Renal pelvis (tissue), 1 donor: ENCODE measurements at regions not wholly inside any gene's neighbourhood (a gene's known extent, or its start where the extent isn't known, plus 50 kb on each side); places are given as distances from the start of the nearest gene placed in this dataset.
A peak's percentile ranks its signal among the peaks of the same experiment; 100 is the strongest.
"Not testable (repeated sequence)": the region's sequence is repeated elsewhere in the genome, so short reads cannot be mapped to it uniquely, and the experiment has no call there.

Experiments
- DNase-seq: peaks from one replicate; pipeline ENCODE4 v3.0.0-alpha.2; 2013

DNA sequence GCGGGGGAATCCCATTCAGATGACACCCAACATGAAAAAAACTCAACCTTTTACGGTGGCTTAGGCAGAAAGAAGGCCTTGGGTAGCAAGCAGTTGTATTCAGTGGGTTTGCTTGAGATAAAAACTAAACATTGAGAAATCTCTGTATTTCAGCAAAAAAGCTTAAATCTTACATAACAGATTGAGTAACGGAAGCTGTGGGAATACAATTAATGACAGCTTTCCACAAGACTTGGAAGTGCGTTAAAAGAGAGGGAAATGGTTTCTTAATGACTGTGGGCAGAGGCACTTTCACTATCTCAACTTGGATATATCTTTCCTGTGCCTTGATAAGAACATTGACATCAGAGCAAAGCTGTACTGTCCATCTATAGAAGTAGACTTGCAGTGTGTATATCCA lies 418.5 kb upstream of the HS3ST1 start:
- DNase-seq, result no peak

- DNase-seq, result no peak
These were observed 415.2 kb upstream of the HS3ST1 start for GRCh38 chr4:11843927-11844326.

DNA sequence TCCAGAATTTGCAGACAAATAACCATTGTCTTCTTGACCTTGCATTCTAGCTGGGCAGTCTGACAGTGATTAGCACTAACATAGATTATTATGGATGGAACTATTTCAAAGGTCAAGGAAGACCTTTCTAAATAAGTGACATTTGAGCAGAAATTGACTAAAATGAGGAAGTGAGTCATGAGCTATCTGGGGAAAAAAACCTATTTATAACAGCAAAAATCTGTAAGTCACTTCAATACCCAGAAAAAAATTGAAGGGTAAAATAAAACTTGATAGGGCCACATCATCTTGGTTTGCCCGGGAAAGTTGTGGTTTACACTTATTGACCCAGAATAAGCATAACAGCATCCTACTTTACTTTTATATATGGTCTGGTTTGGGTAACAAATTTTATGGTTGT lies 414.6 kb upstream of the HS3ST1 start:
- DNase-seq, result no peak

GRCh38 chr4:11842620-11843263 lies 414.0 kb upstream of the HS3ST1 start:
- DNase-seq, result no peak

- DNase-seq, result no peak
These were observed 411.2 kb upstream of the HS3ST1 start for GRCh38 chr4:11839889-11840288.

DNA sequence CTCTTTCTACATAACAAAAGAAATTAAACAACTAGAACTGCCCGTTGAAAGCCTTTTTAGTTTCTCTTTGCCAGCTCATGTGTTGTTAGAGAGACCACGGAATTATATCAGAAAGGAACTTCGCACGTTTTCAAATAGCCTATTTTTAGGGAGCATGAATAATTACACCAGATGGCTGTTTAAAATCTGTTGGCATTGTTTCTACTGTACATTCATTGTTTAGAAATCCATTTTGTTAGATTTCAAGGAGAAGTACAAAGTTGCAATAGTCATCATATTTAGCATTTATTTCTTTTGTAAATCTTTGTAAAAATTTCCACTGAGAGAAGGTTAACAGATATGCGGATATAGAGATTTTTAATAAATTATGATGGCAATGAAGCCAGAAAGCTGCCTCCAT lies 403.0 kb upstream of the HS3ST1 start:
- no peak for DNase-seq

DNA sequence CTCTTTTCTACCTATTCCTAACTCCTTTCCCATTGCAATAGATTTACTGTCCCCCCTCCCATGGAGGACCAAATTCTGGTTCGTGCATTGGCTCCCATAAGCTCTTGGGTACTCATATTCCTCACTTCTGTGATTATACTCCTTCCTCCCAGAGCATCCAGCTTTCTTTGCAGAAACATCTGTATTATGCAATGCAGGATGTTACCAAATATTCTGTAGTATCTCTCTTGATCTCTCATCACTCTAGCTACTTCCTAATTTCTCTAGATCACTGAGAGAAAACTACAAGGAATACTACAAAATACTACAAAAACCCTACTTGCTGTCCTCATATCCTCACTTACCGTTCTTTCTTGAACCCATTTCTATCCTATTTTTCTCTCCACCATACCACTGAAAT lies 395.9 kb upstream of the HS3ST1 start:
- no peak for DNase-seq

- no peak for DNase-seq
These were observed 393.2 kb upstream of the HS3ST1 start for GRCh38 chr4:11821772-11822430.

DNA sequence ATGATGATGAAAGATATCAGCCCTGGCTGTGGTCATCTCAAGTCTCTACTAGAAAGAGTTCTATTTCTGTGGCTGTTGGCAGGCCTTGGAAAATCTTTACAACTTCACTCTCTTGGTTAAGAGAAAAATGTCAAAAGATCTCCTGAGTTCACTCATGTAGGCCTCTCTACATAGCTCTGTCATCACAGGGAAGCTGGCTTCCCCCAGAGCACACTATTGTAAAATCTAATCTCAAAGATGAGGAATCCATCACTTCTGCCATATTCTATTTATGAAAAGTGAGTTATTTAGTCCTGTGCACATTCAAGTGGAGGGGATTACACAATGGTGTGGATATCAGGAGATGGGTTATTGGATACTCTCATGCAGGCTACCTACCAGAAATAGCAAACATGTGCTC lies 388.4 kb upstream of the HS3ST1 start:
- DNase-seq, result no peak

DNA sequence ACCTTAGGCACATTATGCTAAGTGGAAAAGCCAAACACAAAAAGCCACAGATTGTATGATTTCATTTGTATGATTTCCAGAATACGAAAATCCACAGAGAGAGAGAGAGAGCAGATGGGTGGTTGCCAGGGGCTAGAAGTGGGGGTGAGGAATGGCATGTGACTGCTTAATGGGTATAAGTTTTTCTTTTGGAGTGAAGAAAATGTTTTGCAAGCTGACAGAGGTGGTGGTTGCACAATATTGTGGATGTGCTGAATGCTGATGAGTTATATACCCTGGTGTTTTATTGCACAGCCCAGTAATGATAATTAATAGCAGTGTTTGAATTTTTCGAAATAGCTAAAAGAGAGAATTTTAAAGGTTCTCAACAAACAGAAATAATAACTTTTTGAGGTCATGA lies 386.1 kb upstream of the HS3ST1 start:
- DNase-seq, result no peak

- DNase-seq, result no peak
These were observed 385.3 kb upstream of the HS3ST1 start for GRCh38 chr4:11813951-11814446.

GRCh38 chr4:11811521-11811920 lies 382.8 kb upstream of the HS3ST1 start:
- not testable (repeated sequence) for DNase-seq

DNA sequence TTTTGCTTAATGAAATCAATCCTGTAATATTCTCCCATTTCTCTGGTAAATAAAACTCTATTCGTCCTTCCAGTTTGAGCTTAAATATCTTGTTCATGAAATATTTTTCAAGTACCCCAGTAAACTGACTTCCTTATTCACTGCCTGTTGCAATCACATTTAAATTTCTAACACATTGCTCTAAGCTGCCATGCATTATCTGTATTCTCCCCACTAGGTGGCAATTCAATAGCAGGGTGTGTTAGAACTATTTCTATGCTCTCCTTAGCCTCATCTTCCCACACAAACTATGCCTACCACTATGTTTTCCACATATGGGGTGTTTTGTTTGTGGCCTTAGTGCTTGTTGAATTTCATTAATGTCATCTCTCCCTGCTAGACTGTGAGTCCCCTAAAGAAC lies 377.1 kb upstream of the HS3ST1 start:
- peak; percentile 7 for DNase-seq

DNA sequence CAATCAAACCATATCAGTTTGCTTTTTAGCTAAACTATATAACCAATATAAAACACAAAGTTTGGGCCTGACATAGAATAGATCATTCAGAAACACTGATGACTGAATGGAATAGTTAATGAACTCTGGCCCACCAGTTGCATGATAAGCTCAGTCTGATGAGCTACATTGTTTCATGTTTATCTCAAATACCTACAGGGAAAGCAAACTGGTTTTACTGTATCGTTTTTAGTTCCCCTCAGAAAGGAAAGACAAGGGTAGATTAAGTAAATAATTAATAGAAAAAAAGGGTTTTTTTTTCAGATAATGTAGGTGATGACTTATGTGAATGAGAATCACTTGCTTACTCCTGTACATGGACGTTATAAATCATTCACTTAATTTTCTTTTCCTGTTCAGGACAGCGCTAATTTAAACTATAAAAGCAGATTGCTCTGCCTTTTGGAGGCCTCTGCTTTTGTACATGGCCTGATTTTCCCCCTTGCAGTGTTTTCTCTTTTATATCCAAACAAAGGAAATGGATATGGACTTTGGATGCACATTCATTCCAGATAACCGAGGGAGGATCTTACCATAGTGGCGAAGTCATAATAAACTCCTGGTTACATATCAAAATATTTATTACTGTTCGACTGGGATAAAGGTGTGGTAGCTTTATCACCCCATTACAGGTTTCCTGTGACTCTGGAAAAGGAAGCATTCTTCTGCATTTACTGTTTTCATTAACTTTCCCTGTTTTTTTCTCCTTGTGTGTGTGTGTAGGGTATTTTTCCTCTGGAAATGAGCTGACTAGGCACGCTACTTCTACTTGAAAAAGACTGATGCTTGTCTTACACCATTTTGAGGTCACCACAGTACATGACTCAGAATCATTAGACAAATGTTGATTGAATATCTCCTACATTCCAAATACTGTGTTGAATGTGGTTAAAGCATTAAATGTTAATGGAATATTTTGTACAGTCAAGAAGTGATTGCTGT lies 373.1 kb upstream of the HS3ST1 start:
- no peak for DNase-seq

DNA sequence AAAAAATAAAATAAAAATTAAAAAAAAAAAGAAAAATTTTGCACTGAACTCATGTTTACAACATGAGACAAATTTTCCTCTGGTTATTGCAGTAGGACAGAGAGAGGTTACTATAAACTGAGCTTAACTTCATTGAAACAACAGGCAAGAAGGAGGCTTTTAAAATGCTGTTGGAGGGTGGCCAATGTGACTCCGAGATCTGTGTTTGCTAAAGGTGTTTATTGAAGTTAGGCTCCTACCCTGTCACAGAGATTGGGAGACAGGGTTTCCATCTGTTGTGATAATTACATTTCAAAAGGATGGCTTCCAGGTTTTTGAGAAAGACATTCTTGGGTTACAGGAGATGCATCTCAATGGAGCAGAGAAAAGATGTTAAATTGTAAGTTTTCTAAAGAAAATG lies 370.5 kb upstream of the HS3ST1 start:
- no peak for DNase-seq

DNA sequence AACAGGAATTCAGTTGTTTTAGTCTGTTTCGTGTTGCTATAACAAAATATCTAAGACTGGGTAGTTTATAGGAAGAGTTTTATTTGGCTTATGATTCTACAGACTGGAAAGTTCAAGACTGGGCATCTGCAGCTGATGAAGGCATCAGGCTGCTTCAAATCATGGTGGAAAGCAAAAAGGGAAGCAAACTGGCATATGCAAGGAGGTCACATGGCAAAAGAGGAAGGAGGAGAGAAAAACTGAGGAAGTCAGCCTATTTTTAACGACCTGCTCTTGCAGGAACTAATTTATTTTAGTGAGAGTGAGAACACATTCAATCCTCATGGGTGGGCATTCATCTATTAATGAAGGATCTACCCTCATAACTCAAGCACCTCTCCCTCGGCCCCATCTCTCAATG lies 363.1 kb upstream of the HS3ST1 start:
- DNase-seq, result no peak

GRCh38 chr4:11790230-11790629 lies 361.5 kb upstream of the HS3ST1 start:
- no peak for DNase-seq

- DNase-seq, result no peak
These were observed 354.9 kb upstream of the HS3ST1 start for GRCh38 chr4:11783588-11783987.

DNA sequence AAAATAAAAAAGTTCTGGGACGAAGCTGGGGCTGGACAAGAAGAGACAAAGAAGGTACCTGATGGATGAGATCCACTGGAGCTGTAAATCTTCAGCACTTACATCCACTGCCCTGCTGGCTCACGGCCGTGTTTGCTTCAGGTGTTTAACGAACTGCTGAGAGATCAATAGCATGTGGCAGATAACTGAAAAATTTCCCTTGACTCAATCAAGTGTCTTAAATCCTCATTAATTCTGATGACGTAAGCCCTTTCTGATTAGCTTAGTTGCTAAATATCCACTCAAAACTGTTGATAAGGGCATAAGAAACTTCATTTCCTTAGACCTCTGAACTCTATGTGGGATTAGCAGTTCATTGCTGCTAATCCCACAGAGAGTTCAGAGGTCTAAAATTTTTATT lies 354.2 kb upstream of the HS3ST1 start:
- DNase-seq, result no peak

- DNase-seq, result no peak
These were observed 348.8 kb upstream of the HS3ST1 start for GRCh38 chr4:11777447-11777846.

DNA sequence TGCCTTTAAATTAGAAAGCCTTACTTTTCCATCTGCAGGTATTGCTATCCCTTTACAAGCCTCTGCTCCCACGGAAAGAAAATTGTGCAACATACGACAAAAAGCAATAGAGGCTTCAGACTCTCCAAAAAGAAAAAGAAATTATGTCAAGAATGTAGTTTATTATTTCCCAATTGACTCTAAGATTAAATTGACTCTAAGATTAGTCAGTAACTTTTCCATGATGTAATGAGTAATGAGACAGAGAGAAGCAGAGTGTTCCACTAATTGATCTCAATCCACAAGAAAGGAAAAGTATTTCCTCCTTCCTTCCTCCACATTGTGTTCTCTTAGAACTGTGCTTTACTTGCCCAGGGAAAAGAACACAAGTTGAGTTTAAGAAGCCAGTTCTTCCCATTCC lies 345.7 kb upstream of the HS3ST1 start:
- DNase-seq, result no peak

- no peak for DNase-seq
These were observed 345.1 kb upstream of the HS3ST1 start for GRCh38 chr4:11773798-11774197.

GRCh38 chr4:11769434-11769833 lies 340.7 kb upstream of the HS3ST1 start:
- peak; percentile 9 for DNase-seq
